NCI-H187 (cell line): ENCODE measurements at regions not wholly inside any gene's neighbourhood (a gene's known extent, or its start where the extent isn't known, plus 50 kb on each side); places are given as distances from the start of the nearest gene placed in this dataset.

Experiments
- DNase-seq, 2 experiments: peaks; one replicate each; lab custom pipeline; 2025; lab: John Stamatoyannopoulos, UW

GRCh38 chr3:84877092-84877491 lies 81.7 kb upstream of the CADM2 start:
- DNase-seq, result no peak

- DNase-seq, result no peak
Measured at GRCh38 chr3:84881288-84881687, 77.5 kb upstream of the CADM2 start.

GRCh38 chr3:84885199-84885882 lies 73.4 kb upstream of the CADM2 start:
- DNase-seq, result no peak

GRCh38 chr3:84891851-84892250 lies 66.9 kb upstream of the CADM2 start:
- no peak for DNase-seq

GRCh38 chr3:84893211-84893610 lies 65.6 kb upstream of the CADM2 start:
- no peak for DNase-seq

GRCh38 chr3:84904212-84904611 lies 54.6 kb upstream of the CADM2 start:
- no peak for DNase-seq

GRCh38 chr3:84904816-84905555 lies 53.8 kb upstream of the CADM2 start:
- DNase-seq, result no peak

GRCh38 chr3:84905556-84905920 lies 53.3 kb upstream of the CADM2 start:
- DNase-seq, result no peak

- DNase-seq, result no peak
Measured at GRCh38 chr3:84906065-84906464, 52.7 kb upstream of the CADM2 start.
